Uterus (tissue), 3 donors: ENCODE measurements at regions not wholly inside any gene's neighbourhood (a gene's known extent, or its start where the extent isn't known, plus 50 kb on each side); places are given as distances from the start of the nearest gene placed in this dataset.

Source experiments
- DNase-seq, 2 donors: peaks; one replicate each; pipeline ENCODE4 v3.0.0-alpha.2; 2019 to 2020
- H3K27ac ChIP-seq, 2 donors: fragments of 200-600 bp; sonication (generic); 1 replicate in 1 of 2; 2 replicates in 1 of 2; pipeline ENCODE4 v1.5.1; 2016 to 2018
- H3K27me3 ChIP-seq, 2 donors: fragments of 200-600 bp; sonication (generic); one replicate each; pipeline ENCODE4 v1.5.1; 2018 to 2019; ENCODE audit warnings: control low read depth in 1 of 2
- H3K36me3 ChIP-seq, 2 donors: fragments of 200-600 bp; sonication (generic); one replicate each; pipeline ENCODE4 v1.5.1; 2019; ENCODE audit warnings: control low read depth in 1 of 2
- H3K4me1 ChIP-seq, 2 donors: fragments of 200-600 bp; sonication (generic); one replicate each; pipeline ENCODE4 v1.5.1; 2018 to 2019; ENCODE audit warnings: control low read depth in 1 of 2
- H3K4me3 ChIP-seq, 2 donors: fragments of 200-600 bp; sonication (generic); 1 replicate in 1 of 2; 2 replicates in 1 of 2; pipeline ENCODE4 v1.5.1; 2018 to 2019; ENCODE audit warnings: mild to moderate bottlenecking in 1 of 2
- H3K9me3 ChIP-seq, 2 donors: fragments of 200-600 bp; sonication (generic); one replicate each; pipeline ENCODE4 v1.5.1; 2019; ENCODE audit warnings: control low read depth in 1 of 2
- CTCF ChIP-seq, 4 experiments: fragments of 200-600 bp in 2 of 4; fragments of 450-650 bp in 2 of 4; sonication (generic) in 2 of 4; IDR thresholded peaks; one replicate each; pipeline ENCODE4 v1.5.1; 2016 to 2019; ENCODE audit warnings: antibody characterized with exemption in 4 of 4, mild to moderate bottlenecking in 2 of 4, moderate library complexity in 1 of 4
- POLR2A ChIP-seq, 2 donors: fragments of 450-650 bp; IDR thresholded peaks; one replicate each; pipeline ENCODE4 v1.6.1; 2016; ENCODE audit warnings: antibody characterized with exemption in 2 of 2, mild to moderate bottlenecking in 1 of 2, moderate library complexity in 1 of 2
- intact Hi-C: fragments of 100-400 bp; cut with DNase I; formaldehyde crosslinking; loops from one replicate; pipeline ENCODE4 v1.15.1; 2023; ENCODE audit warnings: low total_unique reads
- donor health status: DM: yes; HTN: yes; CAD: no.

- intact Hi-C loops: no loop called here
- no peak overlapping the region for H3K4me3 ChIP-seq
- DNase-seq: no peak
- H3K9me3 ChIP-seq: no peaks in the 10 kb centered on the region
- no peaks in the 10 kb centered on the region for H3K4me1 ChIP-seq
- no peak overlapping the region for H3K27ac ChIP-seq
- H3K27me3 ChIP-seq: no peaks in the 10 kb centered on the region
- H3K36me3 ChIP-seq: no peaks in the 10 kb centered on the region
- TF ChIP-seq POLR2A (IDR thresholded peaks at IDR 0.05): no peak
- TF ChIP-seq CTCF (IDR thresholded peaks at IDR 0.05): no peak
These were observed 212.7 kb downstream of the PTBP2 start for GRCh38 chr1:96934282-96934681.

- Histone ChIP-seq H3K4me3 (no peak overlapping the region), H3K36me3 (no peaks in the 10 kb centered on the region), H3K27ac (no peak overlapping the region), H3K27me3 (no peaks in the 10 kb centered on the region), H3K9me3 (no peaks in the 10 kb centered on the region), H3K4me1 (no peaks in the 10 kb centered on the region)
- DNase-seq: no peak
- TF ChIP-seq CTCF (IDR thresholded peaks at IDR 0.05) (no peak), POLR2A (IDR thresholded peaks at IDR 0.05) (no peak)
- intact Hi-C loops: no loop called here
These were observed 223.0 kb downstream of the PTBP2 start for GRCh38 chr1:96944432-96945092.

GRCh38 chr1:96945509-96946084 lies 224.0 kb downstream of the PTBP2 start:
- intact Hi-C loops: no loop called here

GRCh38 chr1:96955307-96956012 lies 233.9 kb downstream of the PTBP2 start:
- no peak for DNase-seq
- no peaks in the 10 kb centered on the region for H3K27me3 ChIP-seq
- no peaks in the 10 kb centered on the region for H3K9me3 ChIP-seq
- intact Hi-C loops: no loop called here
- H3K4me1 ChIP-seq: no peaks in the 10 kb centered on the region
- H3K4me3 ChIP-seq: no peak overlapping the region
- H3K36me3 ChIP-seq: no peaks in the 10 kb centered on the region
- H3K27ac ChIP-seq: no peak overlapping the region
- TF ChIP-seq POLR2A (IDR thresholded peaks at IDR 0.05): no peak
- TF ChIP-seq CTCF (IDR thresholded peaks at IDR 0.05): no peak

More at GRCh38 chr1:96945509-96946084, 224.0 kb downstream of the PTBP2 start:
- Histone ChIP-seq H3K27ac (no peak overlapping the region), H3K4me3 (no peak overlapping the region), H3K9me3 (no peaks in the 10 kb centered on the region), H3K27me3 (no peaks in the 10 kb centered on the region), H3K4me1 (no peaks in the 10 kb centered on the region), H3K36me3 (no peaks in the 10 kb centered on the region)
- TF ChIP-seq POLR2A (IDR thresholded peaks at IDR 0.05) (no peak), CTCF (IDR thresholded peaks at IDR 0.05) (no peak)
- DNase-seq: no peak

- Histone ChIP-seq H3K36me3 (no peaks in the 10 kb centered on the region), H3K4me1 (peaks cover 0 to 6% of the 10 kb centered on the region in 2 donors), H3K9me3 (no peaks in the 10 kb centered on the region), H3K27me3 (no peaks in the 10 kb centered on the region), H3K4me3 (no peak overlapping the region), H3K27ac (peak overlapping the region in 1 of 2 donors; percentile 70)
- TF ChIP-seq CTCF (IDR thresholded peaks at IDR 0.05) (no peak), POLR2A (IDR thresholded peaks at IDR 0.05) (no peak)
- intact Hi-C loops: no loop called here
- no peak for DNase-seq
These were observed 240.6 kb downstream of the PTBP2 start for GRCh38 chr1:96962216-96962615.
